ENCODE measurements at regions not wholly inside any gene's neighbourhood (a gene's known extent, or its start where the extent isn't known, plus 50 kb on each side); places are given as distances from the start of the nearest gene placed in this dataset.

DNA sequence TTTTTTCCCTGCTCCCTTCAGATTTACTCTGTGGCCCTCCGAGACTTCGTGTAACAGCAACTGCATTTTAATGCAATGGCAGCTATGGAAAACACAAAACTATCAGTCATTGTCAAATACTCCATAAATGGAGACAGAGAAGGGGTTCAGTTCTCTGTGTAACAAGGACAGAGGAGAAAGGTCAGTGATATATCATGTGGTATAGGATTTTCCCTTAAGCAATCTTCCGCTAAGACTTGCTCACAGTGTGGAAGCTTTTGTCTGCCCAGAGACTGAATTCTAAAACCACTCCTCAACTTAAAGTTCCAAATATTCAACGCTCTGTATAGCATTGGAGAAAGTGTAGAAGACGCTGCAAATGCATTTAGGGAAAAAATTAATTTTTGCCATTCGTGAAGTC is 111.3 kb upstream of the EDNRB start:
- Histone ChIP-seq H3K4me3 (ENCODE audit: low read length) (no peak overlapping the region), H3K9me3 (ENCODE audit: control insufficient read depth in 1 of 2, insufficient read depth in 1 of 2, low read length in 2 of 2) (no peaks in the 10 kb centered on the region), H3K27ac (ENCODE audit: low read depth in 1 of 2, low read length in 2 of 2) (no peak overlapping the region), H3K4me1 (ENCODE audit: insufficient read depth, low read length) (no peaks in the 10 kb centered on the region), H3K27me3 (ENCODE audit: control insufficient read depth in 1 of 2, insufficient read depth in 2 of 2, low read length in 2 of 2) (no peaks in the 10 kb centered on the region), H3K36me3 (ENCODE audit: insufficient read depth, low read length) (no peaks in the 10 kb centered on the region)
- no peak for DNase-seq
- no peaks in the 10 kb centered on the region for H3K4me1 Mint-ChIP-seq (ENCODE audit: low read depth)
- POLR2A ChIA-PET = no interaction called here
- CTCF ChIA-PET = no interaction called here
- H3K4me3 Mint-ChIP-seq = no peak overlapping the region
- no peaks in the 10 kb centered on the region for H3K9me3 Mint-ChIP-seq
- peaks cover 10% of the 10 kb centered on the region for H3K27me3 Mint-ChIP-seq
- H3K27ac Mint-ChIP-seq = no peak overlapping the region
- H3K36me3 Mint-ChIP-seq (ENCODE audit: low read depth) = no peaks in the 10 kb centered on the region
- intact Hi-C loops (cut with DNase I, micrococcal nuclease) = no loop called here
- no peak for ATAC-seq (ENCODE audit: poor library complexity)
- TF ChIP-seq, protein P1, sequence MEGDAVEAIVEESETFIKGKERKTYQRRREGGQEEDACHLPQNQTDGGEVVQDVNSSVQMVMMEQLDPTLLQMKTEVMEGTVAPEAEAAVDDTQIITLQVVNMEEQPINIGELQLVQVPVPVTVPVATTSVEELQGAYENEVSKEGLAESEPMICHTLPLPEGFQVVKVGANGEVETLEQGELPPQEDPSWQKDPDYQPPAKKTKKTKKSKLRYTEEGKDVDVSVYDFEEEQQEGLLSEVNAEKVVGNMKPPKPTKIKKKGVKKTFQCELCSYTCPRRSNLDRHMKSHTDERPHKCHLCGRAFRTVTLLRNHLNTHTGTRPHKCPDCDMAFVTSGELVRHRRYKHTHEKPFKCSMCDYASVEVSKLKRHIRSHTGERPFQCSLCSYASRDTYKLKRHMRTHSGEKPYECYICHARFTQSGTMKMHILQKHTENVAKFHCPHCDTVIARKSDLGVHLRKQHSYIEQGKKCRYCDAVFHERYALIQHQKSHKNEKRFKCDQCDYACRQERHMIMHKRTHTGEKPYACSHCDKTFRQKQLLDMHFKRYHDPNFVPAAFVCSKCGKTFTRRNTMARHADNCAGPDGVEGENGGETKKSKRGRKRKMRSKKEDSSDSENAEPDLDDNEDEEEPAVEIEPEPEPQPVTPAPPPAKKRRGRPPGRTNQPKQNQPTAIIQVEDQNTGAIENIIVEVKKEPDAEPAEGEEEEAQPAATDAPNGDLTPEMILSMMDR (IDR thresholded peaks at IDR 0.05) = no peak

DNA sequence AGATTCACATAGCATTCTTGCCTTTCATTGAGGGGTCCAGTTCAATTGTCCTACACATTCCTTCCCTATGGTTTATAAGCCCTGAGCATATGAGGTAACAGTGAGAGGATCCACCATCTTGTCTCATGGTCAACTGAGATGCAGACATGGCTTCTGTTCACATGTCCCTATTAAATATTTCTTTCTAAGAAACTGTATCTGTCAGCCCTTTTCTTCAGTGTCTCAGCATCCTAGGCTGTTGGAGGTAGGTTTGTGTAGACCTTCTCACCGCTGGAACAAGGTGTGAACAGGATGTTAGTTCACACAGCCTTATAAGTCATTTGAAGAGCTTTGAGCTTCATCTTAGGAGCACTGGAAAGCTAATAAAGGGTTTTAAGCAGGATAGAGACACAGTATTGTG is 110.3 kb upstream of the EDNRB start:
- H3K36me3 Mint-ChIP-seq (ENCODE audit: low read depth) = no peaks in the 10 kb centered on the region
- no peaks in the 10 kb centered on the region for H3K9me3 Mint-ChIP-seq
- no peaks in the 10 kb centered on the region for H3K4me1 Mint-ChIP-seq (ENCODE audit: low read depth)
- no peak overlapping the region for H3K27ac Mint-ChIP-seq
- POLR2A ChIA-PET = no interaction called here
- no peak for DNase-seq
- intact Hi-C loops (cut with DNase I, micrococcal nuclease) = no loop called here
- no peaks in the 10 kb centered on the region for H3K27me3 ChIP-seq (ENCODE audit: control insufficient read depth in 1 of 2, insufficient read depth in 2 of 2, low read length in 2 of 2)
- no peaks in the 10 kb centered on the region for H3K36me3 ChIP-seq (ENCODE audit: insufficient read depth, low read length)
- H3K4me3 ChIP-seq (ENCODE audit: low read length) = no peak overlapping the region
- H3K27me3 Mint-ChIP-seq = peaks cover 10% of the 10 kb centered on the region
- no peak overlapping the region for H3K4me3 Mint-ChIP-seq
- no peaks in the 10 kb centered on the region for H3K4me1 ChIP-seq (ENCODE audit: insufficient read depth, low read length)
- no peak overlapping the region for H3K27ac ChIP-seq (ENCODE audit: low read depth in 1 of 2, low read length in 2 of 2)
- TF ChIP-seq, protein P1 (IDR thresholded peaks at IDR 0.05) = no peak
- CTCF ChIA-PET = no interaction called here
- ATAC-seq (ENCODE audit: poor library complexity) = no peak
- no peaks in the 10 kb centered on the region for H3K9me3 ChIP-seq (ENCODE audit: control insufficient read depth in 1 of 2, insufficient read depth in 1 of 2, low read length in 2 of 2)

DNA sequence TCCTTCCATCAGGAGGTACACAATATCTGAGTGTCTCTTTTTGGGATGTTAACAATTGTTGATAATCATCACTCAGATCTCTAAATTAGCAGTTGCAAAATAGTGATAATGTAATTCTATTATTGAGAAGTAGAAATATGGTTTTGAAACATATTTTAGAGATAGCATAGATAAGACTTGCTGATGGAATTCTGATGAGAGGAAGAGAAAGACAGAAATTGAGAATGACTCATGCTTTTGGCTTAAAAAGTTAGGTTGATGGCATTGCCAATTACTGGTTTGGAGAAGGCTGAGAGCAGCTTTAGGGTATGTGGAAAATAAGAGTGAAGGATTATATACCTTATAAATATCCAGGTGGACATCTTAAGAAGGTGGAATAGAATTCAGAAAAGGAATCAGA is 106.4 kb upstream of the EDNRB start:
- Mint-ChIP-seq H3K4me1 (ENCODE audit: low read depth) (peaks cover 10% of the 10 kb centered on the region), H3K27ac (no peak overlapping the region), H3K27me3 (peaks cover 4% of the 10 kb centered on the region), H3K9me3 (no peaks in the 10 kb centered on the region), H3K4me3 (no peak overlapping the region), H3K36me3 (ENCODE audit: low read depth) (no peaks in the 10 kb centered on the region)
- H3K36me3 ChIP-seq (ENCODE audit: insufficient read depth, low read length) = no peaks in the 10 kb centered on the region
- CTCF ChIA-PET = no interaction called here
- no peak overlapping the region for H3K27ac ChIP-seq (ENCODE audit: low read depth in 1 of 2, low read length in 2 of 2)
- H3K4me3 ChIP-seq (ENCODE audit: low read length) = no peak overlapping the region
- TF ChIP-seq, protein P1 (IDR thresholded peaks at IDR 0.05) = no peak
- peaks cover 3% of the 10 kb centered on the region for H3K4me1 ChIP-seq (ENCODE audit: insufficient read depth, low read length)
- POLR2A ChIA-PET = no interaction called here
- ATAC-seq (ENCODE audit: poor library complexity) = no peak
- no peaks in the 10 kb centered on the region for H3K9me3 ChIP-seq (ENCODE audit: control insufficient read depth in 1 of 2, insufficient read depth in 1 of 2, low read length in 2 of 2)
- H3K27me3 ChIP-seq (ENCODE audit: control insufficient read depth in 1 of 2, insufficient read depth in 2 of 2, low read length in 2 of 2) = no peaks in the 10 kb centered on the region
- DNase-seq = no peak
- intact Hi-C loops (cut with DNase I, micrococcal nuclease) = no loop called here

All from CD4-positive, alpha-beta T cell (primary cell).